GM12891 (cell line): ENCODE measurements at regions not wholly inside any gene's neighbourhood (a gene's known extent, or its start where the extent isn't known, plus 50 kb on each side); places are given as distances from the start of the nearest gene placed in this dataset.

ENCODE experiments used
- PAX5 ChIP-seq: IDR thresholded peaks from 2 replicates; pipeline ENCODE4 v1.6.1; 2011; ENCODE audit warnings: low read length, moderate library complexity, mild to moderate bottlenecking; ENCODE audit not compliant: insufficient read depth, severe bottlenecking
- POLR2A ChIP-seq: IDR thresholded peaks from 2 replicates; pipeline ENCODE4 v1.6.1; 2011; ENCODE audit warnings: low read depth, low read length, control low read depth
- POLR2AphosphoS5 ChIP-seq: IDR thresholded peaks from 2 replicates; pipeline ENCODE4 v1.6.1; 2011; ENCODE audit warnings: low read depth, low read length, control low read depth
- SPI1 ChIP-seq: IDR thresholded peaks from 2 replicates; pipeline ENCODE4 v1.6.1; 2011; ENCODE audit warnings: low read depth, low read length, control low read depth
- TAF1 ChIP-seq: IDR thresholded peaks from 2 replicates; pipeline ENCODE4 v1.6.1; 2011; ENCODE audit warnings: low read depth, low read length, control low read depth

DNA sequence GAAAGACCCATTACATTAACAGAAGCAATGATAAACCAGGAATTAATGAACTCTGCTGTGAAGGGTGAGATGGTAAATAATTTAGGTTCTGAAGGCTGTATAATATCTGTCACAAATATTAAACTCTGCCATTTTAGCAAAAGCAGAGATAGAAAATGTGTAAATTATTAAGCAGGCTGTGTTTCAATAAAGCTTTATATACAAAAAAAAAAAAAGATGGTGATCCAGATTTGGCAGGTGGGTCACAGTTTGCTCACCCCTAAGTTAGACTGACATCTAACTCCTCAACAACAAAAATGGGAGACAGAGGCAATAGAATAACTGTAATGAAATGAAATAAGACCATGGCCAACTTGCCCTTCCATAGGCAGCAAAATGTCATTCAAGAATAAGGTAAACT, 157.3 kb upstream of the FANCL start:
- TF ChIP-seq POLR2AphosphoS5: no peak
- no peak for TF ChIP-seq TAF1
- TF ChIP-seq PAX5: no peak
- no peak for TF ChIP-seq POLR2A
- TF ChIP-seq SPI1: no peak
